Suprapubic skin (tissue), 4 donors: ENCODE measurements at regions not wholly inside any gene's neighbourhood (a gene's known extent, or its start where the extent isn't known, plus 50 kb on each side); places are given as distances from the start of the nearest gene placed in this dataset.

Source experiments
- EP300 ChIP-seq: sonication (generic); formaldehyde crosslinking; IDR thresholded peaks from one replicate; pipeline ENCODE4 v1.6.1; 2017; ENCODE audit warnings: antibody characterized with exemption
- POLR2A ChIP-seq, 2 donors: fragments of 450-650 bp; IDR thresholded peaks; one replicate each; pipeline ENCODE4 v1.6.1; 2017; ENCODE audit warnings: antibody characterized with exemption in 2 of 2, mild to moderate bottlenecking in 2 of 2, moderate library complexity in 2 of 2
- POLR2AphosphoS5 ChIP-seq, 3 donors: sonication (generic); formaldehyde crosslinking; IDR thresholded peaks; one replicate each; pipeline ENCODE4 v1.6.1; 2017; ENCODE audit warnings: antibody characterized with exemption in 3 of 3
- TF ChIP-seq, protein P1 (sequence below), 2 donors: fragments of 200-600 bp in 1 of 2; fragments of 450-650 bp in 1 of 2; sonication (generic) in 1 of 2; IDR thresholded peaks; one replicate each; pipeline ENCODE4 v1.5.1; 2016 to 2019; ENCODE audit warnings: antibody characterized with exemption in 2 of 2, mild to moderate bottlenecking in 1 of 2, moderate library complexity in 1 of 2

DNA sequence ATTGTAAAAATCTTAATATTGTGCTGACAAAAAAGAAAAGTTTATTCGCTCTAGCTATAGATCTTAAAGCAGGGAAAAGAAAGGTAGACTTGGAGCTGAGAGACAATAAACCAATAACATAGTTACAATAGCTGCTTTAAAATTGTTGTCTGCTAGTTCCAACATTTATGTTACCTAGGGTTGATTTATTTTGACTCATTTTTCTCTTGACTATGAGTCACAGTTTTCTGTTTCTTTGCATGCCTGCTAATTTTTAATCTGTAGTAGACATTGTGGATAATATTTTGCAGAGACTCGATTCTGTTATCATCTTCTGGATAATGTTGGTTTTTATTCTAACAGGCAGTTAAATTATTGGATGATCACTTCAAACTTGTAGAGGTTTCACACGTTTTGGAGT lies 83.1 kb upstream of the TRPC6 start:
- no peak for TF ChIP-seq POLR2A (IDR thresholded peaks at IDR 0.05)
- TF ChIP-seq, protein P1, sequence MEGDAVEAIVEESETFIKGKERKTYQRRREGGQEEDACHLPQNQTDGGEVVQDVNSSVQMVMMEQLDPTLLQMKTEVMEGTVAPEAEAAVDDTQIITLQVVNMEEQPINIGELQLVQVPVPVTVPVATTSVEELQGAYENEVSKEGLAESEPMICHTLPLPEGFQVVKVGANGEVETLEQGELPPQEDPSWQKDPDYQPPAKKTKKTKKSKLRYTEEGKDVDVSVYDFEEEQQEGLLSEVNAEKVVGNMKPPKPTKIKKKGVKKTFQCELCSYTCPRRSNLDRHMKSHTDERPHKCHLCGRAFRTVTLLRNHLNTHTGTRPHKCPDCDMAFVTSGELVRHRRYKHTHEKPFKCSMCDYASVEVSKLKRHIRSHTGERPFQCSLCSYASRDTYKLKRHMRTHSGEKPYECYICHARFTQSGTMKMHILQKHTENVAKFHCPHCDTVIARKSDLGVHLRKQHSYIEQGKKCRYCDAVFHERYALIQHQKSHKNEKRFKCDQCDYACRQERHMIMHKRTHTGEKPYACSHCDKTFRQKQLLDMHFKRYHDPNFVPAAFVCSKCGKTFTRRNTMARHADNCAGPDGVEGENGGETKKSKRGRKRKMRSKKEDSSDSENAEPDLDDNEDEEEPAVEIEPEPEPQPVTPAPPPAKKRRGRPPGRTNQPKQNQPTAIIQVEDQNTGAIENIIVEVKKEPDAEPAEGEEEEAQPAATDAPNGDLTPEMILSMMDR (IDR thresholded peaks at IDR 0.05), result no peak
- TF ChIP-seq POLR2AphosphoS5 (IDR thresholded peaks at IDR 0.05), result no peak
- no peak for TF ChIP-seq EP300
